PC-3 (cell line): ENCODE measurements at regions not wholly inside any gene's neighbourhood (a gene's known extent, or its start where the extent isn't known, plus 50 kb on each side); places are given as distances from the start of the nearest gene placed in this dataset.

Experiments
- CTCF ChIP-seq: fragments of 300-600 bp; sonication (generic); conservative IDR thresholded peaks from 2 replicates; pipeline ENCODE4 v1.5.1; 2017; ENCODE audit warnings: antibody characterized with exemption, low read depth, mild to moderate bottlenecking, low read length
- EZH2 ChIP-seq: fragments of 300-600 bp; sonication (generic); IDR thresholded peaks from one replicate; pipeline ENCODE4 v1.6.1; 2017; ENCODE audit warnings: antibody characterized with exemption, mild to moderate bottlenecking, low read length; ENCODE audit not compliant: unreplicated experiment

GRCh38 chr3:145377301-145377700, 783.7 kb downstream of the PLOD2 start:
- TF ChIP-seq EZH2 (no peak), CTCF (no peak)
